ENCODE measurements at regions not wholly inside any gene's neighbourhood (a gene's known extent, or its start where the extent isn't known, plus 50 kb on each side); places are given as distances from the start of the nearest gene placed in this dataset.

- H3K4me3 Mint-ChIP-seq: no peak overlapping the region
- no peak for DNase-seq (ENCODE audit: low spot score)
- no peak for ATAC-seq
- H3K27me3 Mint-ChIP-seq: peaks cover 0 to 17% of the 10 kb centered on the region in 2 donors
- H3K4me1 Mint-ChIP-seq (ENCODE audit: low read depth in 2 of 2): no peaks in the 10 kb centered on the region
- peaks cover 3% of the 10 kb centered on the region for H3K9me3 Mint-ChIP-seq
- H3K36me3 Mint-ChIP-seq: no peaks in the 10 kb centered on the region
- no peak overlapping the region for H3K27ac Mint-ChIP-seq
Measured at GRCh38 chr5:3695818-3696217, 100.2 kb downstream of the IRX1 start.

DNA sequence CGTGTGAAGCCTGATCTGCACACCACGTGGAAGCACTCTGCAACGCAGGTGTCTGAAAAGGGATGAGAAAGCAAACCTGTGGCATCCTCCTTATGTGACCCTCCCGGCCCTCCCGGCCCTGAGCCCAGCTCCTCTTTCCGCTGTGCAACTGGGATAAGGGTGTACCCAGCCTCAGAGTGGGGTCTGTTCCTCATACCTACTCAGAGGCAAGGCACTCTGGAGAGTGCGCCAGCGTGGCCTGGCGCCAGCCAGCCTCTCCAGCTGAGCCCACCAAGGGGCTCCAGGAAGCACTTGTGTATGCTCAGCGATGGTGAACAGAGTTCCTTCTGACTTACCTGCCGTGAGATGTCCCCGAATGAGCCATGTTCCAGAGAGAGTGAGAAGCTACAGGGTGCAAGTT, 102.8 kb downstream of the IRX1 start:
- H3K4me3 Mint-ChIP-seq: no peak overlapping the region
- peaks cover 0 to 18% of the 10 kb centered on the region in 2 donors for H3K27me3 Mint-ChIP-seq
- H3K27ac Mint-ChIP-seq: no peak overlapping the region
- no peaks in the 10 kb centered on the region for H3K4me1 Mint-ChIP-seq (ENCODE audit: low read depth in 2 of 2)
- H3K9me3 Mint-ChIP-seq: peaks cover 3% of the 10 kb centered on the region
- DNase-seq (ENCODE audit: low spot score) (no peak), ATAC-seq (peak in 1 of 2 donors; percentile 20)
- peaks cover 4% of the 10 kb centered on the region for H3K36me3 Mint-ChIP-seq

DNA sequence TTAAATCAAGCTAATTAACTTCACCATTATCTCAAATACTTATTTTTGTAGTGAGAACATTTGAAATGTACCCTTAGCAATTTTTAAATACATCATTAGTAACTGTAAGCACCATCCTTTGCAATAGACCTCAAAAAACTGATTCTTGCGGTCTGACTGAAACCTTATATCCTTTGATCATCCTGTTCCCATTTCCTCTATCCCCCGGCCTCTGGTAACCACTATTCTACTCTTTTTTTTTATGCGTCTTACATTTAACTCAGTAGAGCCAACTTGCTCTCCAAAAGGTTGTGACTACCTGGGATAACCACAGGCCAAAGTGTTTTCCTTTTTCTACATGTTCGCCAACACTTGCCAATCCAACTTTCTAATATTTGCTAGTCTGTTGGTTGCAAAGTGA, 106.1 kb downstream of the IRX1 start:
- Mint-ChIP-seq H3K4me1 (ENCODE audit: low read depth in 2 of 2) (no peaks in the 10 kb centered on the region), H3K36me3 (peaks cover 9% of the 10 kb centered on the region), H3K9me3 (no peaks in the 10 kb centered on the region), H3K27me3 (peaks cover 8 to 21% of the 10 kb centered on the region in 2 donors), H3K27ac (no peak overlapping the region), H3K4me3 (no peak overlapping the region)
- no peak for DNase-seq (ENCODE audit: low spot score)
- no peak for ATAC-seq

- no peak overlapping the region for H3K27ac Mint-ChIP-seq
- no peaks in the 10 kb centered on the region for H3K4me1 Mint-ChIP-seq (ENCODE audit: low read depth in 2 of 2)
- DNase-seq (ENCODE audit: low spot score): no peak
- no peak for ATAC-seq
- no peak overlapping the region for H3K4me3 Mint-ChIP-seq
- peaks cover 8 to 25% of the 10 kb centered on the region in 2 donors for H3K27me3 Mint-ChIP-seq
- peaks cover 9% of the 10 kb centered on the region for H3K36me3 Mint-ChIP-seq
- H3K9me3 Mint-ChIP-seq: no peaks in the 10 kb centered on the region
Measured at GRCh38 chr5:3704661-3705060, 109.0 kb downstream of the IRX1 start.

GRCh38 chr5:3709068-3709716, 113.6 kb downstream of the IRX1 start:
- H3K9me3 Mint-ChIP-seq: peaks cover 7% of the 10 kb centered on the region
- H3K27ac Mint-ChIP-seq: no peak overlapping the region
- DNase-seq (ENCODE audit: low spot score) (no peak), ATAC-seq (no peak)
- H3K27me3 Mint-ChIP-seq: peaks cover 8 to 31% of the 10 kb centered on the region in 2 donors
- no peak overlapping the region for H3K4me3 Mint-ChIP-seq
- no peaks in the 10 kb centered on the region for H3K4me1 Mint-ChIP-seq (ENCODE audit: low read depth in 2 of 2)
- H3K36me3 Mint-ChIP-seq: peaks cover 5% of the 10 kb centered on the region

DNA sequence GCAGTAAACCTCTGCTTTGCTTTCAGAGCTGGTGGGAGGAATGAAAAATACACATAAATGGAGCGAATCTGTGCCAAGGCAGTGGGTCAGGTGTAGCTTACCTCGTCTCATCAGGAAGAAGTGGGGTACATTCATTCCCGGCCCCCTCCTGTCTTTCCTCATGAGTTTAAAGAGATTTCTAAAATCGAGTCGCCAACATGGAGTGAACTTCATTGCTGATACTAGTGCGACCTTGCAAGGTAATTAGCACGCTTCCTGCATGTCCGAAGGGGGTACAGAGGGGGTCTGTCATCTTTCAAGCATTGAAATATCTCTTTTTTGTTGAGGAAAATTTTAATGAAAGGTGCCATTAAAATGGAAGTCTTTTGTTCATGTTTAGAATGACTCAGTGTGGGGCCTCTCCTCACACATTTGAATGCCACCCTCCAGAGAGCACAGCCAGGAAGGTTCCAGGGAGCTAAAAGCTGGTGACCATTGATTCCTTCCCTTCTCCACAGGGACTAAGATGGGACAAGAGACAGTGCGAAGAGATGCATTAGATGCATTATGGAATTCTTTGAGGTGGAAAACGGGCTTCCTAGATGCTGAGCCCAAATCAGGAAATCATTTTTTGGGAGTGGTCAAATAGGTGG, 114.2 kb downstream of the IRX1 start:
- H3K4me3 Mint-ChIP-seq: no peak overlapping the region
- peaks cover 7% of the 10 kb centered on the region for H3K9me3 Mint-ChIP-seq
- peaks cover 8 to 30% of the 10 kb centered on the region in 2 donors for H3K27me3 Mint-ChIP-seq
- DNase-seq (ENCODE audit: low spot score) (no peak), ATAC-seq (no peak)
- H3K27ac Mint-ChIP-seq: no peak overlapping the region
- no peaks in the 10 kb centered on the region for H3K4me1 Mint-ChIP-seq (ENCODE audit: low read depth in 2 of 2)
- peaks cover 5% of the 10 kb centered on the region for H3K36me3 Mint-ChIP-seq

- H3K4me1 Mint-ChIP-seq (ENCODE audit: low read depth in 2 of 2): no peaks in the 10 kb centered on the region
- H3K27ac Mint-ChIP-seq: no peak overlapping the region
- no peak overlapping the region for H3K4me3 Mint-ChIP-seq
- no peak for ATAC-seq
- peaks cover 7% of the 10 kb centered on the region for H3K9me3 Mint-ChIP-seq
- DNase-seq (ENCODE audit: low spot score): no peak
- H3K36me3 Mint-ChIP-seq: no peaks in the 10 kb centered on the region
- H3K27me3 Mint-ChIP-seq: peaks cover 0 to 29% of the 10 kb centered on the region in 2 donors
Measured at GRCh38 chr5:3715062-3715461, 119.4 kb downstream of the IRX1 start.

DNA sequence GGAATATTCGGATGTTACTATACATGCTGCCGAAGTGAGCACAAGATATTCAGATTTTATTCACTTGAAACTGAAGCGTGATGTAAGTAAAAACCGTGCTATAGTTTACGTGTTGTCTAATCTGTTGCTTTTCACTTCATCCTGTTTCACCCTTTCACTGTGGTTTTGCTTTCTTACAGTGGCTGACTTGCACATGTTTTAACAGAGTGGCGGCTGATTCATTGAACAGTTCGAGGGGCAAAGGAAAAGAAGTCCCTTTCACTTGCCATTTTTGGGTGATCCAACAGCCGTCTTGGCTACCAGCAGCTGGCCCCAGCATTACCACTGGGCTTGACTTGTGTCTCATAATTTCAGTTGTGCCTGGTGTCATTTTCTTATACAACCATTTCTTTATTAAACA, 134.0 kb downstream of the IRX1 start:
- ATAC-seq (no peak), DNase-seq (ENCODE audit: low spot score) (no peak)
- H3K4me1 Mint-ChIP-seq (ENCODE audit: low read depth in 2 of 2): no peaks in the 10 kb centered on the region
- H3K27ac Mint-ChIP-seq: no peak overlapping the region
- H3K36me3 Mint-ChIP-seq: no peaks in the 10 kb centered on the region
- H3K27me3 Mint-ChIP-seq: peaks cover 0 to 4% of the 10 kb centered on the region in 2 donors
- no peak overlapping the region for H3K4me3 Mint-ChIP-seq
- no peaks in the 10 kb centered on the region for H3K9me3 Mint-ChIP-seq

DNA sequence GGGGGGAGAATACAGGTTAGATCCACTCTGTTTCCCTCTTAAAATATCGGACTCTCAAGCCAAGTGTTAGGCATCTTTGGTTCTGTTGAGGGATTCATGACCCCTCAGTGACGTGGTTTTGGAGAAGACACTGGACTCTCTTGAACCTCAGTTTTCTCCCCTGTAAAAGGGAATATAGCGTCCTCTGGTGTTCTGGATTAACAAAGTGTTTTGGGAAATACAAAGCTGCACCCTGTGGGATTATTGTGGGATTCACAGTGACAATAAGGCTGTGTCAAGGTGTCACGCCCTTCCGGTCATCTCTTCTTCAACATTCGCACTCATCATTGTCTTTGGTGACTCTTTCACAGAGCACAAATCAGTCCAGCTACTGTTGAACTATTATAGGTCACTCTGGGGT, 139.0 kb downstream of the IRX1 start:
- Mint-ChIP-seq H3K27ac (no peak overlapping the region), H3K36me3 (no peaks in the 10 kb centered on the region), H3K4me1 (ENCODE audit: low read depth in 2 of 2) (no peaks in the 10 kb centered on the region), H3K27me3 (peaks cover 0 to 7% of the 10 kb centered on the region in 2 donors), H3K9me3 (no peaks in the 10 kb centered on the region), H3K4me3 (no peak overlapping the region)
- no peak for ATAC-seq
- no peak for DNase-seq (ENCODE audit: low spot score)

GRCh38 chr5:3736466-3736865, 140.8 kb downstream of the IRX1 start:
- ATAC-seq (no peak), DNase-seq (ENCODE audit: low spot score) (no peak)
- H3K4me3 Mint-ChIP-seq: no peak overlapping the region
- H3K36me3 Mint-ChIP-seq: no peaks in the 10 kb centered on the region
- no peaks in the 10 kb centered on the region for H3K9me3 Mint-ChIP-seq
- H3K27ac Mint-ChIP-seq: no peak overlapping the region
- H3K27me3 Mint-ChIP-seq: peaks cover 0 to 7% of the 10 kb centered on the region in 2 donors
- H3K4me1 Mint-ChIP-seq (ENCODE audit: low read depth in 2 of 2): no peaks in the 10 kb centered on the region

DNA sequence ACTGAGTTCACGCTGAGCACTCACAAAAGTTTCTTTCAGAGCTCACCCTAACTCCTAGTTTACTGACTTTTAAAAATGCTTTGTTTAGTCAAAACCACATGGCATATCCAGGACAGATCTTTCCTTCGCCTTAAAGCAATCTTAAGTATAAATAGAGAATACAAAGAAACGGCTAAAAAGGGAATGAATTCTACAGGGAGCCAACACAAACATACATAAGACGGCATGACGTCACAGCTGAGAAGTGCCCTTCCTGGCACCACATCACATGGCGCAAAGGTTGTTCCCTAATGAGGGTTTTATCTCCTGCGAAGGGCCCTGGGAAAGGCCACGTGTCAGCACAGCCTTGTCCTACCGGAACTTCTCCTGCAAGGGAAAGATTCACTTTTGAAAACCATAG, 141.3 kb downstream of the IRX1 start:
- Mint-ChIP-seq H3K27ac (no peak overlapping the region), H3K4me3 (no peak overlapping the region), H3K9me3 (no peaks in the 10 kb centered on the region), H3K4me1 (ENCODE audit: low read depth in 2 of 2) (no peaks in the 10 kb centered on the region), H3K27me3 (peaks cover 0 to 9% of the 10 kb centered on the region in 2 donors), H3K36me3 (no peaks in the 10 kb centered on the region)
- ATAC-seq (no peak), DNase-seq (ENCODE audit: low spot score) (no peak)

DNA sequence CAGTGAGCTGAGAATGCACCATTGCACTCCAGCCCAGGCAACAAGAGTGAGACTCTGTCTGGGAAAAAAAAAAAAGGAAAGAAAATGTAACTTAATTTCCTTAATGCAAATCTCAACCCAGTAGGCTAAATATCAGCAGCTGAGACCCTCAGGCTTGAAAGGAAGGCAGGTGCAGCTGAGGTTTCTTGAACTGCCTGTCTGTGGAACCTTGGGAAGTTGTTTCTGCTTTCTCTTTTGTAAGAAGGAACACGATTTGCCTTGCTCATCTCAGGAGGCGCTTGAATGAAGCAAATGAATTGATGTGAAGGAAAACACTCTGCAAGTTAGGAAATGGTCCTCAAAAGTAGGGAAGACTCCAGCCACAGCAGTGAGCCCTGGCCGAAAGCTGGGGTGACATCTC, 143.3 kb downstream of the IRX1 start:
- Mint-ChIP-seq H3K4me3 (no peak overlapping the region), H3K36me3 (no peaks in the 10 kb centered on the region), H3K27ac (no peak overlapping the region), H3K9me3 (no peaks in the 10 kb centered on the region), H3K27me3 (peaks cover 0 to 12% of the 10 kb centered on the region in 2 donors), H3K4me1 (ENCODE audit: low read depth in 2 of 2) (no peaks in the 10 kb centered on the region)
- no peak for ATAC-seq
- no peak for DNase-seq (ENCODE audit: low spot score)

DNA sequence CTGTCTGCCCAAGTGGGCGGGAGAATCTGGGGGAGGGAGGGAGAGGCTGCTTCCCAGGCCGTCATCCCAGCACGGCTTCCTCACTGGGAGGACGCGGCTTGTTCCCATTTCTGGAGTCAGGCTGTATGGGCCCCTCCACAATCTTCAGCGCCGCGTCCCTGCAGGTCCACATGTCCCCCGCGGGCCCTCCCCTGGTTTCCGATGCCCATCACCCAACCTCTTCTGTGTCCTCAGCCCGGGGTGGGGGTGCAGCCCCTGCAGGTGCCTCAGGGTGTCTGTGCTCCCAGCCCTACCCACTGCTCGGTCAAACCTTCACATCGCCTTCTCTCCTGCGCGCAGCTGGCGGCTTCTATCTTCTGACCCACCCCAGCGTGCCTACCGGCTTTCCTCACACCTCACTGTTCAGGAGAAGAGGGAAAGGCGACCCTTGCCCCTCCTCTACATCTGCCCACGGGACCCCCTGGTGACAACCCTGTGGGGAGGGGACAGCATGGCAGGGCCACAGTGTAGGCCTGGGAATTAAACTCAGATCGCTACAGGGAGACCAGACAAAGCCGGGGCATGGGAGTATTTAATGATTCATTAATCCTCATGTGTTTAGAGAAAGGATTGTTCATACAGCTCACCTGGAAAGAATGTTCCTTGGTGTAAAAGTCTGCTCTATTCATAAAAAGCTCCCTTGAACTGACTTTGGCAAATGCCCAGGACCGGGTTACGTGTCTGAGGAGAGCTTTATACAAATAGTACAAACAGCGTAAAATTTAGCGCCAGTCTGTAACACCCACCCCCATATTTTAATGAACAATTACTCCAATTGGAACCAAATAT, 145.1 kb downstream of the IRX1 start:
- Mint-ChIP-seq H3K27me3 (peaks cover 0 to 6% of the 10 kb centered on the region in 2 donors), H3K4me1 (ENCODE audit: low read depth in 2 of 2) (no peaks in the 10 kb centered on the region), H3K9me3 (no peaks in the 10 kb centered on the region), H3K27ac (no peak overlapping the region), H3K36me3 (no peaks in the 10 kb centered on the region), H3K4me3 (no peak overlapping the region)
- DNase-seq (ENCODE audit: low spot score) (no peak), ATAC-seq (peak; percentile 34 to 38)

DNA sequence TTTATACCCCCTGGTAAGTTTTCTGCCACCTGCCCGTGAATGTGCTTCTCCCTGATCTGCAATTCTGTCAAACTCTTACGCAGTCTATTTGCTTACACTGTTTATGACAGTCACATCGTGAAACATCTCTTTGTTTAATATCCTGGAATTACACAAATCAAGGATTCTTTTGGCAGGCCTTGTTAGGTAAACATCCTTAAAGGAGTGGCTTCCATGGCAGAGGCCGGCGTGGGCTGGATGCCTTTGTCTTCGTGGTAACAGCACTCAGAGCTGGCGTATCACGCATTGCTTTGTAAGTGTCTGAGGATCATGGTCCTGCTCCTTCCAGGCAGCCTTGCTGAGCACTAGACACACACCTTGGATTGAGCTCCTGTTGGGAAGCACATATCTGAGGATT, 145.7 kb downstream of the IRX1 start:
- Mint-ChIP-seq H3K27me3 (peaks cover 0 to 6% of the 10 kb centered on the region in 2 donors), H3K4me3 (no peak overlapping the region), H3K27ac (no peak overlapping the region), H3K4me1 (ENCODE audit: low read depth in 2 of 2) (no peaks in the 10 kb centered on the region), H3K9me3 (no peaks in the 10 kb centered on the region), H3K36me3 (no peaks in the 10 kb centered on the region)
- ATAC-seq (no peak), DNase-seq (ENCODE audit: low spot score) (no peak)
